T-helper 1 cell treated with Interleukin-12 subunit alpha and Interleukin-12 subunit beta and Interleukin-4 antibody, amounts not matched to agents 30 μg/mL and 1 μg/mL, for 36 hours (primary cell): ENCODE measurements at regions not wholly inside any gene's neighbourhood (a gene's known extent, or its start where the extent isn't known, plus 50 kb on each side); places are given as distances from the start of the nearest gene placed in this dataset.
"Not testable (repeated sequence)": the region's sequence is repeated elsewhere in the genome, so short reads cannot be mapped to it uniquely, and the experiment has no call there.

ENCODE experiments used
- H3K27ac Mint-ChIP-seq: one replicate; pipeline ENCODE4 v1.8.0; 2021; ENCODE audit warnings: mild to moderate bottlenecking, mixed read lengths
- H3K27me3 Mint-ChIP-seq: one replicate; pipeline ENCODE4 v1.8.0; 2021; ENCODE audit warnings: low read depth, mixed read lengths
- H3K36me3 Mint-ChIP-seq: one replicate; pipeline ENCODE4 v1.8.0; 2021; ENCODE audit warnings: low read depth, mixed read lengths
- H3K4me1 Mint-ChIP-seq: one replicate; pipeline ENCODE4 v1.8.0; 2021; ENCODE audit warnings: low read depth, mixed read lengths
- H3K4me3 Mint-ChIP-seq: one replicate; pipeline ENCODE4 v1.8.0; 2021; ENCODE audit warnings: mild to moderate bottlenecking, moderate library complexity, mixed read lengths
- H3K9me3 Mint-ChIP-seq: one replicate; pipeline ENCODE4 v1.8.0; 2021; ENCODE audit warnings: mixed read lengths

DNA sequence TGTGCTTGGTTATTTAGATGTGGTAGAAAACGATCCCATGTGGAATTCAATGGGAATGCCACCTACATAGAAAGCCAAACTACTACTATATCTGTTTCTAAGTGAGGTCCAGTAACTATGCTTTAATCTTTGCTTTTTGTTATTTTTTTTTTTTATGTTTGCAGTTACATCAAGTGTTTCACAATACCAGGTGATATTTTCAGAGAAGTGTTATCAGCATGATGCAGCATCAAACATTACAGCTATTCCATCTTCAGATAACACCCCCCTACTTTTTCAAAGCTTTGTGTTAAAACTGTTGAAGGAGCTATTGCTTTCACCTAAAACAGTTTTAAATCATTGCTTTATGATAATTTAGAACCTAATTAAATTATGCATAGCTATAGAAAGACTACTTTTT is 163.8 kb upstream of the SLC16A7 start:
- Mint-ChIP-seq H3K36me3 (no peaks in the 10 kb centered on the region), H3K27me3 (no peaks in the 10 kb centered on the region), H3K9me3 (no peaks in the 10 kb centered on the region), H3K27ac (no peak overlapping the region), H3K4me1 (no peaks in the 10 kb centered on the region), H3K4me3 (no peak overlapping the region)

DNA sequence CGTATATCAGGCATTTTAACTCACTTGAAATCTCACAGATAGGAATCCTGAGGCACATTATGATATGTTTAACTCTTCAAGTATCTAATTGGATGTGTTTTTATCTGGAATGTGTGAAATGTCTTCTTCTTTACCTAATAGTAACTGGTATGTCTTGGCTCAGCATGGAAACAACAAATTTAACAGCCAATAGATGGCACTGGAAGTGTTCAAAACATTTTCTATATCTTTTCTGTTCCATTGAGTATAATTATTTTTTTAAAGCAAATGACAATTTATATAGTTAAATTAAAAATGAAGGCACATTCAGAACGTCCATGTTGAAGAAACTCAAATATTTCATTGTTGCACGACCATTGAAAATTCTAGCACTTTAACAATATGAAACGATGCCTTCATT is 164.6 kb upstream of the SLC16A7 start:
- Mint-ChIP-seq H3K36me3 (no peaks in the 10 kb centered on the region), H3K27me3 (no peaks in the 10 kb centered on the region), H3K4me1 (no peaks in the 10 kb centered on the region), H3K9me3 (no peaks in the 10 kb centered on the region), H3K27ac (no peak overlapping the region), H3K4me3 (no peak overlapping the region)

- H3K27ac Mint-ChIP-seq: no peak overlapping the region
- H3K9me3 Mint-ChIP-seq: no peaks in the 10 kb centered on the region
- H3K4me1 Mint-ChIP-seq: no peaks in the 10 kb centered on the region
- H3K4me3 Mint-ChIP-seq: no peak overlapping the region
- no peaks in the 10 kb centered on the region for H3K36me3 Mint-ChIP-seq
- H3K27me3 Mint-ChIP-seq: no peaks in the 10 kb centered on the region
These were observed 166.1 kb upstream of the SLC16A7 start for GRCh38 chr12:59429766-59430165.

- Mint-ChIP-seq H3K27ac (no peak overlapping the region), H3K4me1 (no peaks in the 10 kb centered on the region), H3K27me3 (peaks cover 6% of the 10 kb centered on the region), H3K9me3 (no peaks in the 10 kb centered on the region), H3K4me3 (no peak overlapping the region), H3K36me3 (no peaks in the 10 kb centered on the region)
These were observed 170.0 kb upstream of the SLC16A7 start for GRCh38 chr12:59425798-59426197.

GRCh38 chr12:59424666-59425065 is 171.2 kb upstream of the SLC16A7 start:
- H3K4me3 Mint-ChIP-seq, H3K4me1 Mint-ChIP-seq, H3K27me3 Mint-ChIP-seq, H3K9me3 Mint-ChIP-seq, H3K36me3 Mint-ChIP-seq, H3K27ac Mint-ChIP-seq: not testable (repeated sequence)

DNA sequence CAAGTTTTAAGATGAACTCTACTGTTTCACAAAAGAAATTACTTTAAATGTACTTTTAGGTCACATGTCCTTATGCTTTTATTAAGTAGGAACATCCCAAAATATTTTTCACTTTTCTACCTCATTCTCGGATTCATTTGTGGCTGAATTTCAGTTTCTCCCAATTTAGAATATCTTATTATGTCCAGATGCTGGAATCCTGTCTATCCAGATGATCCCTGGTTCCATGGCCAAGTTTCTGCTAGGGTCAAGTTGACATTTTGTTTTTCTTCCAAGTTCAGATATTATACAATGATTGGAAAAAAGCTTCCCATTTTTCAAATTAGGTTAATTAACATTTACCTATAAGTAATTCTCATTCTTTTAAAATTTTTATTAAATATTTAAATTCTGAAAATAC is 181.8 kb upstream of the SLC16A7 start:
- H3K36me3 Mint-ChIP-seq: no peaks in the 10 kb centered on the region
- no peaks in the 10 kb centered on the region for H3K9me3 Mint-ChIP-seq
- H3K4me1 Mint-ChIP-seq: no peaks in the 10 kb centered on the region
- H3K27ac Mint-ChIP-seq: no peak overlapping the region
- no peak overlapping the region for H3K4me3 Mint-ChIP-seq
- no peaks in the 10 kb centered on the region for H3K27me3 Mint-ChIP-seq

DNA sequence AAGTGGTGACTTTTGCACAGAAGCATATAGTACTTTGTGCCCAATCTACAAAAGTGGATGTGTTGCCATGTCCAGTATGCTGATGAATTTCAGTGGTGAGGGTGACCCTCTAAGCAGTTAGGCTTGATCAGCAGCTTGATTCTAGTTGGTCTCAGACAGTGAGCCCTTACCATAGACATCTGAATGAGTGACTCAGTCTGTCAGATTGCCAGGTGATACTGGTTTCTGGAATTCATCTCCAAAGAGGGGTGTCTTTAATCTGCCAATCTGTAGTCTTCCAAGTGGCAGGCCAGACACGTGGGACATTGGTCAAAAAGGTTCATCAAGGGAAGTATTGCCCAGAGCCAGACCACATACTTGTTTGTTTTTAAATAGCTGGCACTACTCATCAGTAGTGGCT is 187.4 kb upstream of the SLC16A7 start:
- Mint-ChIP-seq H3K9me3 (no peaks in the 10 kb centered on the region), H3K4me1 (peaks cover 6% of the 10 kb centered on the region), H3K36me3 (no peaks in the 10 kb centered on the region), H3K27ac (no peak overlapping the region), H3K4me3 (no peak overlapping the region), H3K27me3 (no peaks in the 10 kb centered on the region)

- no peak overlapping the region for H3K27ac Mint-ChIP-seq
- no peaks in the 10 kb centered on the region for H3K36me3 Mint-ChIP-seq
- peaks cover 6% of the 10 kb centered on the region for H3K4me1 Mint-ChIP-seq
- H3K27me3 Mint-ChIP-seq: no peaks in the 10 kb centered on the region
- H3K4me3 Mint-ChIP-seq: no peak overlapping the region
- no peaks in the 10 kb centered on the region for H3K9me3 Mint-ChIP-seq
These were observed 188.0 kb upstream of the SLC16A7 start for GRCh38 chr12:59407799-59408198.

- peaks cover 6% of the 10 kb centered on the region for H3K4me1 Mint-ChIP-seq
- H3K27ac Mint-ChIP-seq: no peak overlapping the region
- no peaks in the 10 kb centered on the region for H3K9me3 Mint-ChIP-seq
- H3K36me3 Mint-ChIP-seq: no peaks in the 10 kb centered on the region
- no peak overlapping the region for H3K4me3 Mint-ChIP-seq
- peaks cover 7% of the 10 kb centered on the region for H3K27me3 Mint-ChIP-seq
These were observed 189.8 kb upstream of the SLC16A7 start for GRCh38 chr12:59405992-59406391.

GRCh38 chr12:59404109-59404650 is 191.6 kb upstream of the SLC16A7 start:
- Mint-ChIP-seq H3K4me3 (no peak overlapping the region), H3K9me3 (no peaks in the 10 kb centered on the region), H3K27me3 (peaks cover 7% of the 10 kb centered on the region), H3K36me3 (no peaks in the 10 kb centered on the region), H3K27ac (no peak overlapping the region), H3K4me1 (peaks cover 6% of the 10 kb centered on the region)

GRCh38 chr12:59403259-59403932 is 192.4 kb upstream of the SLC16A7 start:
- no peak overlapping the region for H3K4me3 Mint-ChIP-seq
- peaks cover 7% of the 10 kb centered on the region for H3K27me3 Mint-ChIP-seq
- no peaks in the 10 kb centered on the region for H3K9me3 Mint-ChIP-seq
- no peaks in the 10 kb centered on the region for H3K36me3 Mint-ChIP-seq
- H3K4me1 Mint-ChIP-seq: peaks cover 6% of the 10 kb centered on the region
- H3K27ac Mint-ChIP-seq: no peak overlapping the region

DNA sequence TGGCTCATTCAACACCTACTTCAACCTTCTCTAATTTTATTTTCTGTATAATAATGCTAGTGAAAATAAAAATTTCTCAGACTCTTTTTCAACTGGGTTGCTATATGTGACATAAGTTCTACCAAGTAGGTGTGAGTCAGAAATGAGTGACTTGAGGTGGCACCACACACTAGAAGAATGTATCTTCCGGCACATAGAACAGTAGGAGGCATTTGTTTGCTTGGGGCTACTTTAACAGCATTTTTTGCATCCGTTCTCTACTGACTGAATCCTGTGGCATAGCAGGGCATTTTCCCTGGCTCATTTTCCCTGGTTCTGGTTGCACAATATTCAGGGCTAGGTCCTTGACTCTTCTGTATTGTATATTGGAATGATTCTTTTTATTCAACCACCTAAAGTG is 194.0 kb upstream of the SLC16A7 start:
- Mint-ChIP-seq H3K36me3 (no peaks in the 10 kb centered on the region), H3K9me3 (no peaks in the 10 kb centered on the region), H3K27ac (no peak overlapping the region)

DNA sequence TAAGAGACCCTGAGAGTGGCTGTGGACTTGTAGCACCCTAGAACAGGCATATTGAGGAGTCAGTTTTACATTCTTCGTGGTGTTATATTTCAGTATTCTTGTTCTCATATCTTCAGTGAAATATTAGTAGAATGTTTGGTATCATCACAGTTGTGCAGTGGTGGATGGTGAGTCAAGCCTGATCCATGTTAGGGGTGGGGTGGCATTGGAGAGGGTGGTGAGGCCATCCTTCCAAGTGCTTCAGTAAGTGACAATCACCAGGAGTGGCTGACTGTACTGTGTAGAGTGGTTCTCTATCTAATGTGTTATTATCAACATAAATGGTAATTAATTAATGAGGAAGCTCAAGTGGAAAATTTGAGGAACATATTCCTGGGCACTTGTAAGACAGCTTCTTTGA is 197.7 kb upstream of the SLC16A7 start:
- H3K4me1 Mint-ChIP-seq: no peaks in the 10 kb centered on the region
- no peaks in the 10 kb centered on the region for H3K9me3 Mint-ChIP-seq
- H3K27ac Mint-ChIP-seq: no peak overlapping the region
- H3K27me3 Mint-ChIP-seq: peaks cover 14% of the 10 kb centered on the region
- H3K36me3 Mint-ChIP-seq: no peaks in the 10 kb centered on the region
- no peak overlapping the region for H3K4me3 Mint-ChIP-seq

More for the DNA sequence above, 194.0 kb upstream of the SLC16A7 start:
- Mint-ChIP-seq H3K4me1 (peaks cover 6% of the 10 kb centered on the region), H3K27me3 (peaks cover 7% of the 10 kb centered on the region), H3K4me3 (no peak overlapping the region)

DNA sequence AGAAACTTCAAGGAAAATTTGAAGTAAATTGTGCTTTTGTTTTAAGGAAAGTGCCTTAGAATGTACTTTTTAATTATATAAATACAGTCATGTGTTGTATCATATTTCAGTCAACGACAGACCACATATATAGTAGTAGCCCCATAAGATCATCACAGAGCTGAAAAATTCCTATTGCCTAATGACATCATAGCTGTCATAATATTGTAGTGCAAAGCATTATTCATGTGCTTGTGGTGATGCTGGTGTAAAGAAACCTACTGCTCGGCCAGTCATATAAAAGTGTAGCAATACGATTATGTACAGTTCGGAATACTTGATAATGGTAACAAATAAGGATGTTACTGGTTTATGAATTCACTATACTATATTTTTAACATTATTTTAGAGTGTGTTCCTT is 198.9 kb upstream of the SLC16A7 start:
- H3K4me1 Mint-ChIP-seq: no peaks in the 10 kb centered on the region
- H3K4me3 Mint-ChIP-seq: no peak overlapping the region
- H3K36me3 Mint-ChIP-seq: no peaks in the 10 kb centered on the region
- no peak overlapping the region for H3K27ac Mint-ChIP-seq
- peaks cover 7% of the 10 kb centered on the region for H3K27me3 Mint-ChIP-seq
- H3K9me3 Mint-ChIP-seq: no peaks in the 10 kb centered on the region

GRCh38 chr12:59396519-59396918 is 199.3 kb upstream of the SLC16A7 start:
- H3K27me3 Mint-ChIP-seq: peaks cover 7% of the 10 kb centered on the region
- no peak overlapping the region for H3K27ac Mint-ChIP-seq
- H3K4me3 Mint-ChIP-seq: no peak overlapping the region
- H3K4me1 Mint-ChIP-seq: no peaks in the 10 kb centered on the region
- H3K9me3 Mint-ChIP-seq: no peaks in the 10 kb centered on the region
- no peaks in the 10 kb centered on the region for H3K36me3 Mint-ChIP-seq

DNA sequence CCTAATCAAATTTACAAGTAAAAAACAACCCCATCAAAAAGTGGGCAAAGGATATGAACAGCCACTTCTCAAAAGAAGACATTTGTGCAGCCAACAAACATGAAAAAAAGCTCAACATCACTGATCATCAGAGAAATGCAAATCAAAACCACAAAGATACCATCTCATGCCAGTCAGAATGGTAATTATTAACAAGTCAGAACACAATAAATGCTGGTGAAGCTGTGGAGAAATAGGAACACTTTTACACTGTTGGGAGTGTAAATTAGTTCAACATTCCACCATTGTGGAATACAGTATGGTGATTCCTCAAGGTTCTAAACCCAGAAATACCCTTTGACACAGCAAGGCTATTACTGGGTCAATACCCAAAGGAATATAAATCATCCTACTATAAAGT is 200.5 kb upstream of the SLC16A7 start:
- H3K4me1 Mint-ChIP-seq, H3K9me3 Mint-ChIP-seq, H3K4me3 Mint-ChIP-seq, H3K27ac Mint-ChIP-seq, H3K27me3 Mint-ChIP-seq, H3K36me3 Mint-ChIP-seq: not testable (repeated sequence)
